Neural progenitor cell (in vitro differentiated cells): ENCODE measurements at regions not wholly inside any gene's neighbourhood (a gene's known extent, or its start where the extent isn't known, plus 50 kb on each side); places are given as distances from the start of the nearest gene placed in this dataset.

Experiments used
- EZH2 ChIP-seq: fragments of 200-600 bp; sonication (generic); IDR thresholded peaks from 2 replicates; pipeline ENCODE4 v1.6.1; 2017; ENCODE audit warnings: antibody characterized with exemption, mild to moderate bottlenecking, moderate library complexity
- EZH2phosphoT487 ChIP-seq: fragments of 200-600 bp; sonication (generic); IDR thresholded peaks from 2 replicates; pipeline ENCODE4 v1.6.1; 2017; ENCODE audit warnings: antibody characterized with exemption
- TF ChIP-seq, protein P1 (sequence below): fragments of 200-600 bp; sonication (generic); IDR thresholded peaks from 2 replicates; pipeline ENCODE4 v1.5.1; 2017; ENCODE audit warnings: antibody characterized with exemption, mild to moderate bottlenecking

DNA sequence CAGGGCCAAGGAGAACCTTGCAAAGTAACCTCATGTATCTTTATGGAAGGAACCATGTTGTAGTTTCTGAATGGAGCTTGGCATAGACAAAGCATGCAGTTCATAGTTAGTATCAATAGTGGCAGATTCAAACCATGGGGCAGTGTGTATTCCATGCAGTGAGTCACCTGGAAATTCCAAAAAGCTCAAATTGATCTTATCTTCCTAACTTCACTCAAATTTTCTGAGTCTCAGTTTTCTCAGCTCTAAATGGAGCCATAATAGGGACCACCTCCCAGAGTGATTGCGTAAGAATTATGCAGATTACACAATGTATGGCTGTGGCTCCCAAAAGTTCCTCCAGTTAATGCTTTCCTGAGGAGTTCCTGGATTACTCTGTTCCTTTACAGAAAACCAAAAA is 549.9 kb upstream of the KLF4 start:
- TF ChIP-seq, protein P1, sequence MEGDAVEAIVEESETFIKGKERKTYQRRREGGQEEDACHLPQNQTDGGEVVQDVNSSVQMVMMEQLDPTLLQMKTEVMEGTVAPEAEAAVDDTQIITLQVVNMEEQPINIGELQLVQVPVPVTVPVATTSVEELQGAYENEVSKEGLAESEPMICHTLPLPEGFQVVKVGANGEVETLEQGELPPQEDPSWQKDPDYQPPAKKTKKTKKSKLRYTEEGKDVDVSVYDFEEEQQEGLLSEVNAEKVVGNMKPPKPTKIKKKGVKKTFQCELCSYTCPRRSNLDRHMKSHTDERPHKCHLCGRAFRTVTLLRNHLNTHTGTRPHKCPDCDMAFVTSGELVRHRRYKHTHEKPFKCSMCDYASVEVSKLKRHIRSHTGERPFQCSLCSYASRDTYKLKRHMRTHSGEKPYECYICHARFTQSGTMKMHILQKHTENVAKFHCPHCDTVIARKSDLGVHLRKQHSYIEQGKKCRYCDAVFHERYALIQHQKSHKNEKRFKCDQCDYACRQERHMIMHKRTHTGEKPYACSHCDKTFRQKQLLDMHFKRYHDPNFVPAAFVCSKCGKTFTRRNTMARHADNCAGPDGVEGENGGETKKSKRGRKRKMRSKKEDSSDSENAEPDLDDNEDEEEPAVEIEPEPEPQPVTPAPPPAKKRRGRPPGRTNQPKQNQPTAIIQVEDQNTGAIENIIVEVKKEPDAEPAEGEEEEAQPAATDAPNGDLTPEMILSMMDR = no peak
- TF ChIP-seq EZH2 = no peak
- no peak for TF ChIP-seq EZH2phosphoT487
